Loucy (cell line): ENCODE measurements at regions not wholly inside any gene's neighbourhood (a gene's known extent, or its start where the extent isn't known, plus 50 kb on each side); places are given as distances from the start of the nearest gene placed in this dataset.
"Not testable (repeated sequence)": the region's sequence is repeated elsewhere in the genome, so short reads cannot be mapped to it uniquely, and the experiment has no call there.

Source experiments
- H2AFZ ChIP-seq: fragments of 200-600 bp; sonication (generic); 2 replicates; pipeline ENCODE4 v1.6.0; 2016; ENCODE audit warnings: antibody characterized with exemption, mild to moderate bottlenecking, low read length, moderate library complexity
- H3F3A ChIP-seq: fragments of 200-600 bp; 2 replicates; pipeline ENCODE4 v1.6.0; 2016; ENCODE audit warnings: antibody characterized with exemption, low read depth, mild to moderate bottlenecking
- H3K27me3 ChIP-seq: fragments of 200-600 bp; sonication (generic); 2 replicates; pipeline ENCODE4 v1.6.1; 2014; ENCODE audit warnings: low read length, mild to moderate bottlenecking; ENCODE audit not compliant: insufficient read depth, poor library complexity, severe bottlenecking
- H3K36me3 ChIP-seq: fragments of 200-600 bp; sonication (generic); 2 replicates; pipeline ENCODE4 v1.6.1; 2016; ENCODE audit warnings: low read length; ENCODE audit not compliant: insufficient read depth
- H3K4me1 ChIP-seq: fragments of 200-600 bp; sonication (generic); 2 replicates; pipeline ENCODE4 v1.5.1; 2014; ENCODE audit warnings: low read length, mild to moderate bottlenecking; ENCODE audit not compliant: insufficient read depth, poor library complexity, severe bottlenecking
- H3K4me2 ChIP-seq: fragments of 200-600 bp; sonication (generic); 2 replicates; pipeline ENCODE4 v1.6.0; 2014; ENCODE audit warnings: antibody characterized with exemption, low read length, low read depth, mild to moderate bottlenecking; ENCODE audit not compliant: poor library complexity, severe bottlenecking
- H3K4me3 ChIP-seq: fragments of 200-600 bp; sonication (generic); 2 replicates; pipeline ENCODE4 v1.5.1; 2014; ENCODE audit warnings: low read length, mild to moderate bottlenecking, mixed read lengths; ENCODE audit not compliant: poor library complexity, severe bottlenecking
- H3K79me2 ChIP-seq: fragments of 200-600 bp; sonication (generic); 2 replicates; pipeline ENCODE4 v1.6.1; 2014; ENCODE audit warnings: low read length; ENCODE audit not compliant: insufficient read depth
- H3K9ac ChIP-seq: fragments of 200-600 bp; sonication (generic); 2 replicates; pipeline ENCODE4 v1.6.0; 2014; ENCODE audit warnings: mild to moderate bottlenecking, low read depth, low read length, moderate library complexity; ENCODE audit not compliant: poor library complexity, severe bottlenecking
- H3K9me2 ChIP-seq: fragments of 200-600 bp; sonication (generic); replicated peaks from 2 replicates; pipeline ENCODE4 v1.6.1; 2016; ENCODE audit warnings: low read depth, low read length, mixed read lengths
- H3K9me3 ChIP-seq: fragments of 200-600 bp; sonication (generic); 2 replicates; pipeline ENCODE4 v1.6.1; 2014; ENCODE audit warnings: mild to moderate bottlenecking, antibody characterized with exemption, low read length, low read depth; ENCODE audit not compliant: insufficient read depth
- H4K20me1 ChIP-seq: fragments of 200-600 bp; sonication (generic); 2 replicates; pipeline ENCODE4 v1.6.0; 2014; ENCODE audit warnings: antibody characterized with exemption, low read length, mild to moderate bottlenecking; ENCODE audit not compliant: insufficient read depth, poor library complexity, severe bottlenecking
- CTCF ChIP-seq: fragments of 200-600 bp; sonication (generic); conservative IDR thresholded peaks from 2 replicates; pipeline ENCODE4 v1.5.1; 2014; ENCODE audit warnings: mild to moderate bottlenecking, antibody characterized with exemption, low read length
- EZH2phosphoT487 ChIP-seq: fragments of 200-600 bp; IDR thresholded peaks from 2 replicates; pipeline ENCODE4 v1.6.1; 2018; ENCODE audit warnings: antibody characterized with exemption, mild to moderate bottlenecking, moderate library complexity, borderline replicate concordance

GRCh38 chr6:132187816-132188215, 213.5 kb downstream of the MOXD1 start:
- Histone ChIP-seq H3F3A (no peaks in the 10 kb centered on the region), H3K9ac (no peak overlapping the region), H3K4me1 (no peaks in the 10 kb centered on the region), H3K4me3 (no peak overlapping the region), H3K4me2 (no peak overlapping the region), H3K9me3 (no peaks in the 10 kb centered on the region), H3K27me3 (no peaks in the 10 kb centered on the region), H3K9me2 (no peaks in the 10 kb centered on the region), H3K36me3 (no peaks in the 10 kb centered on the region), H3K79me2 (no peaks in the 10 kb centered on the region), H4K20me1 (no peaks in the 10 kb centered on the region), H2AFZ (no peak overlapping the region)
- no peak for TF ChIP-seq EZH2phosphoT487
- no peak for TF ChIP-seq CTCF

DNA sequence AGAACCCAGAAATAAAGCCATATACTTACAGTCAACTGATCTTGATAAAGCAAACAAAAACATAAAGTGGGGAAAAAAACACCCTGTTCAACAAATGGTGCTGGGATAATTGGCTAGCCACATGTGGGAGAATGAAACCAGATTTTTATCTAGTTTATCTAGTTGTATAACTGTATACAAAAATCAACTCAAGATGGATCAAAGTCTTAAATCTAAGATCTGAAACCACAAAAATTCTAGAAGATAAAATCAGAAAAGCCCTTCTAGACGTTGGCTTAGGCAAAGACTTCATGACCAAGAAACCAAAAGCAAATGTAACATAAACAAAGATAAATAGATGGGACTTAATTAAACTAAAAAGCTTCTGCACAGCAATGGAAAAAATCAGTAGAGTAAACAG, 216.3 kb downstream of the MOXD1 start:
- not testable (repeated sequence) for H3K27me3 ChIP-seq, H3K9ac ChIP-seq, H3K36me3 ChIP-seq, H3K79me2 ChIP-seq, H3K9me3 ChIP-seq, H4K20me1 ChIP-seq, H3K4me1 ChIP-seq, H3K9me2 ChIP-seq, H2AFZ ChIP-seq, H3K4me2 ChIP-seq, H3K4me3 ChIP-seq, H3F3A ChIP-seq

DNA sequence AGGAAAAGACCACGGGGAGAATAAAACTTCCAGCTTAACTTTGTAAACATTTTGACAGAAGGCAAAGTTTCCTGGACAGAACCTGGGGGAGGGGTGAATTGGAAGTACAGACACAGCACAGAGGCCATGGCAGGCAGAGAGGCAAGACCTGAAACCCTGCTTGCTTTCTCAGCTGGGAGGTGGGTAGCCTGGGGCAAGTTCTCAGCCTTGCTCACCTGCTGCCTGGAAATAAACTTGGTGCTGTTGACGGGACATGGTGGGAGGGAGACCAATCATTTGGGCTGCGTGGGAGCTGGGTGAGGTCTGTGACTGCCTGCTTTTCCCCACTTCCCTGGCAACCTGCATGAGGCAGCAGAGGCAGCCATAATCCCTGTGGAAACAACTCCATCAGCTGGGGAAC, 221.3 kb downstream of the MOXD1 start:
- Histone ChIP-seq H3K9me2 (no peaks in the 10 kb centered on the region), H3K9ac (no peak overlapping the region), H3K4me2 (no peak overlapping the region)

More for the DNA sequence above, 221.3 kb downstream of the MOXD1 start:
- TF ChIP-seq CTCF, result no peak
- TF ChIP-seq EZH2phosphoT487, result no peak
- Histone ChIP-seq H3F3A (no peaks in the 10 kb centered on the region), H3K79me2 (no peaks in the 10 kb centered on the region), H2AFZ (no peak overlapping the region), H3K36me3 (no peaks in the 10 kb centered on the region), H3K27me3 (no peaks in the 10 kb centered on the region), H4K20me1 (no peaks in the 10 kb centered on the region), H3K4me1 (no peaks in the 10 kb centered on the region), H3K4me3 (no peak overlapping the region), H3K9me3 (peaks cover 3% of the 10 kb centered on the region; the same call in 1 of the 2 replicates)
